K562 (cell line): ENCODE measurements at regions not wholly inside any gene's neighbourhood (a gene's known extent, or its start where the extent isn't known, plus 50 kb on each side); places are given as distances from the start of the nearest gene placed in this dataset.

Experiments used
- CCAR2 ChIP-seq: fragments of 200-400 bp; formaldehyde crosslinking; IDR thresholded peaks from 2 replicates; pipeline ENCODE4 v1.6.1; 2017; ENCODE audit warnings: mild to moderate bottlenecking, low read depth, low read length
- CEBPB ChIP-seq: fragments of 450-650 bp; IDR thresholded peaks from 2 replicates; pipeline ENCODE4 v1.6.1; 2016; ENCODE audit warnings: missing genetic modification characterization, missing compliant biosample characterization
- CTCF ChIP-seq, 3 experiments: IDR thresholded peaks in 2 of 3; conservative IDR thresholded peaks in 1 of 3; 2 replicates each; pipeline ENCODE4 v1.5.1; 2011 to 2012; ENCODE audit warnings: low read length in 3 of 3, mild to moderate bottlenecking in 3 of 3, control low read depth in 2 of 3, improper control_type of control experiment in 1 of 3, inconsistent platforms in 1 of 3, low read depth in 1 of 3, mixed read lengths in 1 of 3, moderate library complexity in 1 of 3; ENCODE audit not compliant: insufficient read depth in 2 of 3
- EZH2 ChIP-seq: IDR thresholded peaks from 2 replicates; pipeline ENCODE4 v1.6.1; 2012; ENCODE audit warnings: low read depth, mild to moderate bottlenecking, inconsistent platforms, low read length, borderline replicate concordance
- NR2C1 ChIP-seq, 2 experiments: fragments of 450-650 bp; IDR thresholded peaks; 2 replicates each; pipeline ENCODE4 v1.6.1; 2017; ENCODE audit warnings: mild to moderate bottlenecking in 2 of 2, antibody characterized with exemption in 1 of 2, inconsistent platforms in 1 of 2, missing compliant biosample characterization in 1 of 2, missing genetic modification characterization in 1 of 2
- PKNOX1 ChIP-seq: fragments of 450-650 bp; IDR thresholded peaks from 2 replicates; pipeline ENCODE4 v1.6.1; 2016
- RAD21 ChIP-seq, 2 experiments: fragments of 250-450 bp in 1 of 2; fragments of 450-650 bp in 1 of 2; sonication (Bioruptor Pico) in 1 of 2; formaldehyde crosslinking in 1 of 2; IDR thresholded peaks in 1 of 2; conservative IDR thresholded peaks in 1 of 2; 2 replicates each; pipeline versions ENCODE4 v1.4.0 to v1.8.0; 2020 to 2022; ENCODE audit warnings: mild to moderate bottlenecking in 2 of 2, moderate library complexity in 1 of 2
- REST ChIP-seq, 2 experiments: fragments of 450-650 bp; formaldehyde crosslinking in 1 of 2; IDR thresholded peaks; 2 replicates each; pipeline versions ENCODE4 v1.4.0 to v1.6.1; 2014 to 2020; ENCODE audit warnings: mild to moderate bottlenecking in 2 of 2, borderline replicate concordance in 1 of 2, low read depth in 1 of 2

DNA sequence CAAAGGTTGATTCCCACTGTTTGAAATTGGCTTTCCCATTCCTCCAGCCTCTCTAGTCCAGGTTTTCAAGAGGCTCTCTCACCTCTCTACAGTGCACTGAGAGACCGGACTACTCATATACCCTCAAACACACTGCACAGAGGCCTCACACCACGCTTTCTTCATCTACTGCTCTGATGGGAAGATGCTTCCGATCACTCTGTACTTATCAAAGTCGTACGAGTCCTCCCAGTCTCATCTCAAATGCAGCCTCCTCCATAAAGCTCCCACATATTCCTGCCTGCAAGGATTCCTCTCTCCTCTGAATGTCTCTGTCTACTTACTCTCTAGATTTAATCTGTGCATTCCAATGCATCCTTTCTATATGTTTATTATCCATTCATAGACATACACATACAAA lies 164.4 kb downstream of the EFNB2 start:
- no peak for TF ChIP-seq CEBPB
- TF ChIP-seq EZH2: no peak
- TF ChIP-seq REST (IDR thresholded peaks at IDR 0.05; ENCODE audit: borderline replicate concordance): no peak
- no peak for TF ChIP-seq REST (CRISPR knock-in tag; IDR thresholded peaks at IDR 0.05; ENCODE audit: low read depth)
- no peak for TF ChIP-seq NR2C1 (IDR thresholded peaks at IDR 0.05)
- no peak for TF ChIP-seq NR2C1 (tag; IDR thresholded peaks at IDR 0.05)
- no peak for TF ChIP-seq RAD21 (CRISPR knock-in tag; conservative IDR thresholded peaks at IDR 0.05 in 1 of 2, IDR thresholded peaks at IDR 0.05 in 1 of 2)
- TF ChIP-seq PKNOX1: no peak
- no peak for TF ChIP-seq CCAR2
- TF ChIP-seq CTCF (IDR thresholded peaks at IDR 0.05 in 2 of 3, conservative IDR thresholded peaks at IDR 0.05 in 1 of 3; ENCODE audit: insufficient read depth in 2 of 3, low read depth in 1 of 3, low read length in 3 of 3): no peak
